Breast epithelium (tissue), 4 donors: ENCODE measurements at regions not wholly inside any gene's neighbourhood (a gene's known extent, or its start where the extent isn't known, plus 50 kb on each side); places are given as distances from the start of the nearest gene placed in this dataset.

Experiments used
- DNase-seq, 2 donors: peaks; one replicate each; pipeline ENCODE4 v3.0.0-alpha.2; 2019; ENCODE audit warnings: low spot score in 2 of 2
- H3K27ac ChIP-seq, 2 donors: fragments of 200-600 bp; sonication (generic) in 1 of 2; one replicate each; pipeline ENCODE4 v1.5.1; 2016 to 2019; ENCODE audit warnings: mild to moderate bottlenecking in 1 of 2
- H3K27me3 ChIP-seq, 2 donors: fragments of 200-600 bp; sonication (generic) in 1 of 2; one replicate each; pipeline versions ENCODE4 v1.5.1 to v1.6.0; 2017 to 2019; ENCODE audit warnings: control low read depth in 1 of 2, mild to moderate bottlenecking in 1 of 2
- H3K36me3 ChIP-seq: fragments of 200-600 bp; one replicate; pipeline ENCODE4 v1.5.1; 2019
- H3K4me1 ChIP-seq, 2 donors: fragments of 200-600 bp; sonication (generic); one replicate each; pipeline ENCODE4 v1.5.1; 2016 to 2019; ENCODE audit warnings: control low read depth in 1 of 2
- H3K4me3 ChIP-seq, 3 donors: fragments of 200-600 bp; sonication (generic); 1 replicate in 2 of 3; 2 replicates in 1 of 3; pipeline ENCODE4 v1.5.1; 2016 to 2019; ENCODE audit warnings: mild to moderate bottlenecking in 3 of 3, moderate library complexity in 2 of 3
- H3K9me3 ChIP-seq, 2 donors: fragments of 200-600 bp; sonication (generic) in 1 of 2; one replicate each; pipeline ENCODE4 v1.5.1; 2016 to 2019; ENCODE audit warnings: control low read depth in 1 of 2
- POLR2A ChIP-seq: fragments of 450-650 bp; IDR thresholded peaks from one replicate; pipeline ENCODE4 v1.6.1; 2016; ENCODE audit warnings: antibody characterized with exemption, mild to moderate bottlenecking, moderate library complexity
- POLR2AphosphoS5 ChIP-seq, 3 donors: sonication (generic); formaldehyde crosslinking; IDR thresholded peaks; one replicate each; pipeline ENCODE4 v1.6.1; 2017; ENCODE audit warnings: antibody characterized with exemption in 3 of 3
- intact Hi-C: fragments of 100-400 bp; cut with DNase I; formaldehyde crosslinking; loops from one replicate; pipeline ENCODE4 v1.15.1; 2023; ENCODE audit warnings: low total_unique reads
- TF ChIP-seq, protein P1 (sequence below), 3 donors: fragments of 450-650 bp; IDR thresholded peaks; one replicate each; pipeline ENCODE4 v1.5.1; 2016 to 2017; ENCODE audit warnings: antibody characterized with exemption in 3 of 3, mild to moderate bottlenecking in 3 of 3, moderate library complexity in 3 of 3

DNA sequence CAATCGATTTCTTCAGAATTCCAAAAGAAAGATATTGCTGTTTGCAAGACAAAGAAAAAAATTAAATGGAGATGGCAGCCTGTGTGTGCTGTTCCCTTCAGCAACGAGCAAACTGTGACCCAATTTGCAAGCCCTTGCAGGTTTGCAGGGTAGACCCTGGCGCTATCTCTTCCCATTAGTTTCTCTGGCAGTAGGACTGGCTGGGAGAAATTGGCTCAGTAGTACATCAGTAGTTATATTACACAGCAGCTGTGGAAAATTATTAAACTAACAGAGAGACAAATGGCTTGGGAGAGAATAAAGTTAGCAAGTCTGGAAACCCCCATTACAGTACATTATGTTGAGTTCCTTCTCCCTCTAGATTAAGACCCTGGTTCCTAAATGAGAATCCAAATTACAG, 116.4 kb upstream of the ITGB1 start:
- no peaks in the 10 kb centered on the region for H3K36me3 ChIP-seq
- intact Hi-C loops: no loop called here
- H3K27ac ChIP-seq: no peak overlapping the region
- peak overlapping the region in 1 of 3 donors; percentile 3 for H3K4me3 ChIP-seq
- DNase-seq: no peak
- H3K27me3 ChIP-seq: no peaks in the 10 kb centered on the region
- no peaks in the 10 kb centered on the region for H3K4me1 ChIP-seq
- no peaks in the 10 kb centered on the region for H3K9me3 ChIP-seq
- TF ChIP-seq POLR2A (no peak), POLR2AphosphoS5 (IDR thresholded peaks at IDR 0.05) (no peak)
- TF ChIP-seq, protein P1, sequence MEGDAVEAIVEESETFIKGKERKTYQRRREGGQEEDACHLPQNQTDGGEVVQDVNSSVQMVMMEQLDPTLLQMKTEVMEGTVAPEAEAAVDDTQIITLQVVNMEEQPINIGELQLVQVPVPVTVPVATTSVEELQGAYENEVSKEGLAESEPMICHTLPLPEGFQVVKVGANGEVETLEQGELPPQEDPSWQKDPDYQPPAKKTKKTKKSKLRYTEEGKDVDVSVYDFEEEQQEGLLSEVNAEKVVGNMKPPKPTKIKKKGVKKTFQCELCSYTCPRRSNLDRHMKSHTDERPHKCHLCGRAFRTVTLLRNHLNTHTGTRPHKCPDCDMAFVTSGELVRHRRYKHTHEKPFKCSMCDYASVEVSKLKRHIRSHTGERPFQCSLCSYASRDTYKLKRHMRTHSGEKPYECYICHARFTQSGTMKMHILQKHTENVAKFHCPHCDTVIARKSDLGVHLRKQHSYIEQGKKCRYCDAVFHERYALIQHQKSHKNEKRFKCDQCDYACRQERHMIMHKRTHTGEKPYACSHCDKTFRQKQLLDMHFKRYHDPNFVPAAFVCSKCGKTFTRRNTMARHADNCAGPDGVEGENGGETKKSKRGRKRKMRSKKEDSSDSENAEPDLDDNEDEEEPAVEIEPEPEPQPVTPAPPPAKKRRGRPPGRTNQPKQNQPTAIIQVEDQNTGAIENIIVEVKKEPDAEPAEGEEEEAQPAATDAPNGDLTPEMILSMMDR (IDR thresholded peaks at IDR 0.05): no peak

DNA sequence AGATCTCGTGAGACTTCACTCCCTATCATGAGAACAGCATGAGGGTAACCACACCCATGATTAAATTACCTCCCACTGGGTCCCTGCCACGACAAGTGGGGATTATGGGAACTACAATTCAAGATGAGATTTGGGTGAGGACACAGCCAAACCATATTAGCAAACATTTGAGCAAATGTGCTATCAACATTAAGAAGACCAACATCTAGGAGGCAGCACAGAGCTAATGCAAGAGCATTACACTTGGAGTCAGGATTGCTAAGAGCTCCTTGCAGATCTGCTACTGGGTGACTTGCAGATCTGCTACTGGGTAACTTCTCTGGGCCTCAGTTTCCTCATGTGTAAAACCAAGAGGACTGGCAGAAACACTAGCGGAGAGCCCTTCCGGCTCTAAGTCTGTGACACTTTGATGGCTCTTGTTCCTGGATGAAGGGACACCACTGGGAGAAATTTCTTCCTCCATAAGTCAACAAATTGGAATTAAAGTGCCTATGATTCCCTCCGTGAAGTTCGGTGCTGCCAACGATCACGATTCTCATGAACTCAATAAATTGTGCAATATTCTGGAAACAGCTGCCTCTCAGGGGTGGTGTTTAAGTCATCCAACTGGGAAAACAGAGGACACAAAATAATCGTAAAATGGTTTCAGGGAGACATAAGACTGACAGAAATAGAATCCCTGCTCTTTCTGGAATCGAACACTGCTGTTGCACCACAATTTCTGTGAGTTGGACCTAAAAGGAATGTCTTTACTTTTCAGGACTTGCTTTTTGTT, 115.8 kb upstream of the ITGB1 start:
- intact Hi-C loops: no loop called here
- no peak for TF ChIP-seq POLR2A
- no peak for TF ChIP-seq POLR2AphosphoS5 (IDR thresholded peaks at IDR 0.05)
- TF ChIP-seq, protein P1 (IDR thresholded peaks at IDR 0.05): no peak
- Histone ChIP-seq H3K9me3 (no peaks in the 10 kb centered on the region), H3K4me3 (peak overlapping the region in 1 of 3 donors; percentile 3), H3K27me3 (no peaks in the 10 kb centered on the region), H3K36me3 (no peaks in the 10 kb centered on the region), H3K27ac (peak overlapping the region in 1 of 2 donors; percentile 32), H3K4me1 (no peaks in the 10 kb centered on the region)
- DNase-seq: no peak

DNA sequence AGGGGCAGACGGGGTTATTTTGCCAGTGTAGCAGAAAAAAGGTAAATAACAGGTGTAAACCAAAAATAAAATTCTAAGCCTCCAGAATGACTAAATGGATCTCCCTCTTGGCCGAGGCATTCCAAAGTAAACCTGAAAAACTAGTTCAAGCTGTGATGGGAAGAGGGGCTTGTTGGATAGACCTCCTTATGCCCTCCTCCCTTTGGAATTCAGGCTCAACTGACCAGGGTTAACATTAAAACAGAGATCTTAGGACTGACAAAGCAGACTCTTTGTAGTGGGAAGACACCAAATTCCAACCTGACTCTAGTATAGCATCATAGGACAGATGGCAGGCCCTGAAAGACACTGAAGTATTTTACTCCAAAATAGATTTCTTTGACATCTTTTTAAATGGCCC, 113.8 kb upstream of the ITGB1 start:
- H3K9me3 ChIP-seq: no peaks in the 10 kb centered on the region
- no peak for DNase-seq
- H3K27me3 ChIP-seq: no peaks in the 10 kb centered on the region
- no peaks in the 10 kb centered on the region for H3K4me1 ChIP-seq
- H3K36me3 ChIP-seq: no peaks in the 10 kb centered on the region
- intact Hi-C loops: no loop called here
- H3K27ac ChIP-seq: no peak overlapping the region
- TF ChIP-seq POLR2AphosphoS5 (IDR thresholded peaks at IDR 0.05): no peak
- TF ChIP-seq, protein P1 (IDR thresholded peaks at IDR 0.05): no peak
- TF ChIP-seq POLR2A: no peak
- H3K4me3 ChIP-seq: no peak overlapping the region

DNA sequence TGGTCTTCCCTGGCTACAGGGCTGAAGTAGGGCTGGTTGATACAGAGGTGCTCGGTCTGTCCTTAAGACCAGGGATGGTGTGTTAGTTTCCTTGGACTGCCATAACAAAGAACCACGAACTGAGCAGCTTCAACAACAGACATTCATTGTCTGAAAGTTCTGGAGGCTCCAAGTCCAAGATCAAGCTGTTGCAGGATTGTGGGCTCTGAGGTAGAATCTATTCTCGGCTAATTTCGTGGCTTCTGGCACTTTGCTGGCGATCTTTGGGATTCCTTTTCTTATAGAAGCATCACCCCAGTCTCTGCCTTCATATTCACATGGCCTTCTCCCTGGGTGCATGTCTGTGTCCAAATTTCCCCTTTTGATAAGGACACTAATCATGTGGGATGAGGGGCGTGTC, 112.1 kb upstream of the ITGB1 start:
- Histone ChIP-seq H3K9me3 (no peaks in the 10 kb centered on the region), H3K27ac (no peak overlapping the region), H3K4me3 (no peak overlapping the region), H3K36me3 (no peaks in the 10 kb centered on the region), H3K27me3 (no peaks in the 10 kb centered on the region), H3K4me1 (no peaks in the 10 kb centered on the region)
- no peak for DNase-seq
- intact Hi-C loops: no loop called here
- TF ChIP-seq POLR2AphosphoS5 (IDR thresholded peaks at IDR 0.05) (no peak), POLR2A (no peak)
- TF ChIP-seq, protein P1 (IDR thresholded peaks at IDR 0.05): no peak

DNA sequence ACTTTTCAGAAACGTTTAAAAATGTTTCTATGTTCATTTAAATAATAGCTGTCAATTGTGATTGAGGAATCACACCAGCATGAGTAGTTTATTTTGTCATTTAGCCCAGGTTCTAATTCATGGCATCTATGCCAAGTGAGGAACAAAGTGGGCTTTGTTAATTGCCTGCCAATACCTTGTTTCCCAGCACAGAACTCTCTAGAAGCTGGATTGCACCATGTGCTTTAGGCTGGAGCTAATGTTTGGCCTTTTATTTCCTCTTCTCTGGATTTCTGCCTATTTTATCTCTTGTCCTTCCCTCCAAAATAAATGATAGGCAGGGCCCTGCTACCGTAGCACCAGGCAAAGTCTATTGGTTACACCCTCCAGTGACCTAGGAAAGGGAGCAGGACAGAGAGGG, 109.9 kb upstream of the ITGB1 start:
- Histone ChIP-seq H3K4me3 (no peak overlapping the region), H3K4me1 (no peaks in the 10 kb centered on the region), H3K27me3 (no peaks in the 10 kb centered on the region), H3K36me3 (no peaks in the 10 kb centered on the region), H3K9me3 (no peaks in the 10 kb centered on the region), H3K27ac (no peak overlapping the region)
- DNase-seq: no peak
- TF ChIP-seq POLR2AphosphoS5 (IDR thresholded peaks at IDR 0.05) (no peak), POLR2A (no peak)
- TF ChIP-seq, protein P1 (IDR thresholded peaks at IDR 0.05): no peak
- intact Hi-C loops: no loop called here
